BE2C (cell line): ENCODE measurements at regions not wholly inside any gene's neighbourhood (a gene's known extent, or its start where the extent isn't known, plus 50 kb on each side); places are given as distances from the start of the nearest gene placed in this dataset.
"Not testable (repeated sequence)": the region's sequence is repeated elsewhere in the genome, so short reads cannot be mapped to it uniquely, and the experiment has no call there.

Experiments
- DNase-seq: peaks from one replicate; pipeline ENCODE4 v3.0.0-alpha.2; 2020
- H3K27me3 ChIP-seq: fragments of 250-450 bp; sonication (Bioruptor Pico); 2 replicates; pipeline ENCODE4 v1.5.1; 2020; ENCODE audit warnings: mild to moderate bottlenecking
- H3K36me3 ChIP-seq: fragments of 250-450 bp; sonication (Bioruptor Pico); 2 replicates; pipeline ENCODE4 v1.5.1; 2020; ENCODE audit warnings: mild to moderate bottlenecking
- H3K4me1 ChIP-seq: fragments of 250-450 bp; sonication (Bioruptor Pico); 2 replicates; pipeline ENCODE4 v1.5.1; 2020
- H3K4me3 ChIP-seq: 2 replicates; pipeline ENCODE4 v1.5.1; 2011; ENCODE audit warnings: low read depth, low read length
- H3K9me3 ChIP-seq: fragments of 250-450 bp; sonication (Bioruptor Pico); 2 replicates; pipeline ENCODE4 v1.5.1; 2020
- CTCF ChIP-seq: IDR thresholded peaks from 2 replicates; pipeline ENCODE4 v1.5.1; 2012; ENCODE audit warnings: mild to moderate bottlenecking, low read depth, low read length

- Histone ChIP-seq H3K27me3 (no peaks in the 10 kb centered on the region), H3K9me3 (no peaks in the 10 kb centered on the region), H3K4me3 (no peak overlapping the region), H3K4me1 (no peaks in the 10 kb centered on the region), H3K36me3 (no peaks in the 10 kb centered on the region)
- DNase-seq: peak; percentile 37
- TF ChIP-seq CTCF: peak; percentile 49
Observed at GRCh38 chr14:106518054-106518943, 991.9 kb downstream of the TMEM121 start.

GRCh38 chr14:106522118-106522517, 995.7 kb downstream of the TMEM121 start:
- not testable (repeated sequence) for H3K27me3 ChIP-seq, H3K4me3 ChIP-seq, DNase-seq, H3K4me1 ChIP-seq, H3K36me3 ChIP-seq, H3K9me3 ChIP-seq

- Histone ChIP-seq H3K4me1 (no peaks in the 10 kb centered on the region), H3K27me3 (no peaks in the 10 kb centered on the region), H3K36me3 (no peaks in the 10 kb centered on the region), H3K9me3 (no peaks in the 10 kb centered on the region; the same call in 1 of the 2 replicates), H3K4me3 (no peak overlapping the region)
- no peak for DNase-seq
- no peak for TF ChIP-seq CTCF
Observed at GRCh38 chr14:106522990-106523389, 996.6 kb downstream of the TMEM121 start.

- H3K4me3 ChIP-seq: no peak overlapping the region
- no peaks in the 10 kb centered on the region for H3K27me3 ChIP-seq
- TF ChIP-seq CTCF: no peak
- H3K4me1 ChIP-seq: no peaks in the 10 kb centered on the region
- H3K9me3 ChIP-seq: no peaks in the 10 kb centered on the region; the same call in 1 of the 2 replicates
- no peaks in the 10 kb centered on the region for H3K36me3 ChIP-seq
- DNase-seq: no peak
Observed at GRCh38 chr14:106528717-106529116, 1002.3 kb downstream of the TMEM121 start.

- no peak overlapping the region for H3K4me3 ChIP-seq
- no peaks in the 10 kb centered on the region for H3K36me3 ChIP-seq
- H3K4me1 ChIP-seq: no peaks in the 10 kb centered on the region
- H3K9me3 ChIP-seq: no peaks in the 10 kb centered on the region
- 0 out of 2 replicates have a peak, but pooled peaks cover 3% of the 10 kb centered on the region for H3K27me3 ChIP-seq
- no peak for TF ChIP-seq CTCF
- no peak for DNase-seq
Observed at GRCh38 chr14:106530031-106530422, 1003.6 kb downstream of the TMEM121 start.

DNA sequence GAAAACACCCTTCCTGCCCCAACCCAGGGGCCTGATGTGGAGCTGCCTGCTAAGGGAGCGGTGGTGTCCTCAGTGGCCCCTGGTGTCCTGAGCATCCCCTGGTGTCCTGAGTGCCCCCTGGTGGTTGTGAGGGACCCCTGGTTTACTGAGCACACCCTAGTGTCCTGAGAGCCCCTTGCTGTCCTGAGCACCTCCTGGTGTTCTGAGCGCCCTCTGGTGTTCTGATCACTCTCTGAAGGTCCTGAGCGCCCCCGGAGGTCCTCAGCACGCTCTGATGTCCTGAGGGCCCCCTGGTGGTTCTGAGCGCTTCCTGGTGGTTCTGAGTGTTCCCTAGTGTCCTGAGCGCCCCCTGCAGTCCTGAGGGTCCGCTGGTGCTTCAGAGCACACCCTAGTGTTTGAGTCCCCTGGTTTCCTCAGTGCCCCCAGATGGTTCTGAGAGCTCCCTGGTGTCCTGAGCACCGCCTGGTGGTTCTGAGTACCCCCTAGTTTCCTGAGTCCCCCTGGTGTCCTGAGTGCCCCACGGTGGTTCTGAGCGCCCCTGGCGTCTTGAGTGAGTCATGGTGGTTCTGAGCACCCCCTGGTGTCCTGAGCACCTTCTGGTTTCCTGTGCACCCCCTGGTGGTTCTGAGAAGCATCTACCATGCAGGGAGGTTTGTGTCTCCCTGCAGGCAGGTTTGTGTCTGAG, 1004.2 kb downstream of the TMEM121 start:
- no peak overlapping the region for H3K4me3 ChIP-seq
- no peaks in the 10 kb centered on the region for H3K9me3 ChIP-seq
- H3K4me1 ChIP-seq: no peaks in the 10 kb centered on the region
- peak; percentile 36 for DNase-seq
- H3K27me3 ChIP-seq: 0 out of 2 replicates have a peak, but pooled peaks cover 3% of the 10 kb centered on the region
- TF ChIP-seq CTCF: peak; percentile 39
- no peaks in the 10 kb centered on the region for H3K36me3 ChIP-seq
